HEK293 (cell line): ENCODE measurements at regions not wholly inside any gene's neighbourhood (a gene's known extent, or its start where the extent isn't known, plus 50 kb on each side); places are given as distances from the start of the nearest gene placed in this dataset.

Source experiments
- CTCF ChIA-PET: fragments of 350-600 bp; formaldehyde crosslinking; extraction: SDS; loops from one replicate; lab custom pipeline; 2021; ENCODE audit warnings: antibody characterized with exemption; lab: Yijun Ruan, JAX
- POLR2A ChIA-PET: fragments of 300-600 bp; formaldehyde crosslinking; extraction: SDS; loops from one replicate; lab custom pipeline; 2020; ENCODE audit warnings: antibody characterized with exemption, inconsistent platforms; lab: Yijun Ruan, JAX
- H3K27ac ChIP-seq: fragments of 200-500 bp; sonication (Bioruptor generic); 2 replicates; pipeline ENCODE4 v1.5.1; 2014; ENCODE audit warnings: low read depth, low read length, control low read depth, inconsistent platforms; ENCODE audit errors: extremely low read depth
- H3K36me3 ChIP-seq, 2 experiments: fragments of 200-500 bp in 1 of 2; sonication (Bioruptor generic) in 1 of 2; 1 replicate in 1 of 2; 2 replicates in 1 of 2; pipeline ENCODE4 v1.5.1; 2014 to 2017; ENCODE audit warnings: inconsistent platforms in 2 of 2, low read length in 2 of 2; ENCODE audit not compliant: control insufficient read depth in 2 of 2, insufficient read depth in 1 of 2
- H3K4me1 ChIP-seq: fragments of 200-500 bp; sonication (Bioruptor generic); 2 replicates; pipeline ENCODE4 v1.5.1; 2014; ENCODE audit warnings: mild to moderate bottlenecking, low read length, inconsistent platforms; ENCODE audit not compliant: control insufficient read depth, insufficient read depth
- H3K4me3 ChIP-seq: 2 replicates; pipeline ENCODE4 v1.5.1; 2011; ENCODE audit warnings: low read depth, mild to moderate bottlenecking, control low read depth, low read length, moderate library complexity
- H3K9me3 ChIP-seq: fragments of 200-500 bp; sonication (Bioruptor generic); 2 replicates; pipeline ENCODE4 v1.5.1; 2014; ENCODE audit warnings: low read depth, low read length, inconsistent platforms; ENCODE audit not compliant: control insufficient read depth, insufficient read depth
- EGR2 ChIP-seq: fragments of 450-650 bp; formaldehyde crosslinking; IDR thresholded peaks from 2 replicates; pipeline ENCODE4 v1.5.1; 2016; ENCODE audit warnings: low read depth, missing biosample characterization, missing genetic modification characterization
- KLF9 ChIP-seq: fragments of 450-650 bp; formaldehyde crosslinking; IDR thresholded peaks from 2 replicates; pipeline ENCODE4 v1.5.1; 2016; ENCODE audit warnings: missing biosample characterization, missing genetic modification characterization, low read depth
- SCRT2 ChIP-seq: fragments of 450-650 bp; formaldehyde crosslinking; IDR thresholded peaks from 2 replicates; pipeline ENCODE4 v1.5.1; 2016; ENCODE audit warnings: missing biosample characterization, missing genetic modification characterization
- SETDB1 ChIP-seq: IDR thresholded peaks from one replicate; pipeline ENCODE4 v1.6.1; 2017; ENCODE audit warnings: mild to moderate bottlenecking, low read length, moderate library complexity, mixed read lengths; ENCODE audit not compliant: insufficient read length
- SP3 ChIP-seq: fragments of 450-650 bp; formaldehyde crosslinking; IDR thresholded peaks from 2 replicates; pipeline ENCODE4 v1.5.1; 2016; ENCODE audit warnings: missing biosample characterization, missing genetic modification characterization
- TCF7L2 ChIP-seq: IDR thresholded peaks from 2 replicates; pipeline ENCODE4 v1.6.1; 2011; ENCODE audit warnings: low read depth, mild to moderate bottlenecking, inconsistent platforms, low read length, moderate library complexity, borderline replicate concordance
- ZFP3 ChIP-seq: fragments of 450-650 bp; formaldehyde crosslinking; IDR thresholded peaks from 2 replicates; pipeline ENCODE4 v1.5.1; 2016; ENCODE audit warnings: low read depth, missing biosample characterization, missing genetic modification characterization
- ZNF138 ChIP-seq: fragments of 450-650 bp; formaldehyde crosslinking; IDR thresholded peaks from 2 replicates; pipeline ENCODE4 v1.5.1; 2016; ENCODE audit warnings: missing biosample characterization, missing genetic modification characterization, borderline replicate concordance
- ZNF202 ChIP-seq: fragments of 450-650 bp; formaldehyde crosslinking; IDR thresholded peaks from 2 replicates; pipeline ENCODE4 v1.5.1; 2016; ENCODE audit warnings: missing biosample characterization, missing genetic modification characterization, borderline replicate concordance
- ZNF274 ChIP-seq, 2 experiments: fragments of 200-500 bp in 1 of 2; fragments of 450-650 bp in 1 of 2; sonication (Bioruptor generic) in 1 of 2; formaldehyde crosslinking in 1 of 2; IDR thresholded peaks; 2 replicates each; pipeline versions ENCODE4 v1.5.1 to v1.6.1; 2014 to 2016; ENCODE audit warnings: borderline replicate concordance in 1 of 2, inconsistent platforms in 1 of 2, low read length in 1 of 2, missing biosample characterization in 1 of 2, missing genetic modification characterization in 1 of 2
- ZNF404 ChIP-seq: fragments of 450-650 bp; formaldehyde crosslinking; IDR thresholded peaks from 2 replicates; pipeline ENCODE4 v1.5.1; 2017; ENCODE audit warnings: missing biosample characterization, missing genetic modification characterization
- ZNF416 ChIP-seq: fragments of 450-650 bp; formaldehyde crosslinking; IDR thresholded peaks from 2 replicates; pipeline ENCODE4 v1.5.1; 2016; ENCODE audit warnings: missing biosample characterization, missing genetic modification characterization
- ZNF549 ChIP-seq: fragments of 450-650 bp; IDR thresholded peaks from 2 replicates; pipeline ENCODE4 v1.5.1; 2018; ENCODE audit warnings: missing biosample characterization, missing genetic modification characterization, mild to moderate bottlenecking, inconsistent platforms, moderate library complexity
- ZNF596 ChIP-seq: fragments of 450-650 bp; IDR thresholded peaks from 2 replicates; pipeline ENCODE4 v1.5.0; 2018; ENCODE audit warnings: missing biosample characterization, mild to moderate bottlenecking, missing genetic modification characterization, moderate library complexity
- ZNF626 ChIP-seq: fragments of 450-650 bp; sonication (Bioruptor Pico); formaldehyde crosslinking; IDR thresholded peaks from 2 replicates; pipeline ENCODE4 v1.5.1; 2018; ENCODE audit warnings: missing biosample characterization, missing genetic modification characterization, inconsistent platforms
- ZNF660 ChIP-seq: fragments of 450-650 bp; IDR thresholded peaks from 2 replicates; pipeline ENCODE4 v1.5.1; 2018; ENCODE audit warnings: missing biosample characterization, mild to moderate bottlenecking, missing genetic modification characterization
- ZNF677 ChIP-seq: fragments of 450-650 bp; IDR thresholded peaks from 2 replicates; pipeline ENCODE4 v1.5.0; 2018; ENCODE audit warnings: missing biosample characterization, mild to moderate bottlenecking, missing genetic modification characterization, moderate library complexity
- ZNF777 ChIP-seq: fragments of 450-650 bp; formaldehyde crosslinking; IDR thresholded peaks from 2 replicates; pipeline ENCODE4 v1.5.1; 2017; ENCODE audit warnings: missing biosample characterization, missing genetic modification characterization, borderline replicate concordance
- ZNF785 ChIP-seq: fragments of 450-650 bp; formaldehyde crosslinking; IDR thresholded peaks from 2 replicates; pipeline ENCODE4 v1.5.1; 2016; ENCODE audit warnings: missing biosample characterization, missing genetic modification characterization
- ZSCAN30 ChIP-seq: fragments of 450-650 bp; IDR thresholded peaks from 2 replicates; pipeline ENCODE4 v1.5.1; 2018; ENCODE audit warnings: missing biosample characterization, mild to moderate bottlenecking, missing genetic modification characterization, moderate library complexity
- ZXDB ChIP-seq: fragments of 450-650 bp; formaldehyde crosslinking; IDR thresholded peaks from 2 replicates; pipeline ENCODE4 v1.5.1; 2016; ENCODE audit warnings: missing biosample characterization, missing genetic modification characterization
- TF ChIP-seq, protein P1 (sequence below): fragments of 450-650 bp; formaldehyde crosslinking; IDR thresholded peaks from 2 replicates; pipeline ENCODE4 v1.5.1; 2016; ENCODE audit warnings: missing biosample characterization, missing genetic modification characterization, borderline replicate concordance
- TF ChIP-seq, protein P2 (sequence below): fragments of 450-650 bp; formaldehyde crosslinking; IDR thresholded peaks from 2 replicates; pipeline ENCODE4; 2016; ENCODE audit warnings: missing biosample characterization, missing genetic modification characterization
- TF ChIP-seq, protein P3 (sequence below): fragments of 450-650 bp; formaldehyde crosslinking; IDR thresholded peaks from 2 replicates; pipeline ENCODE4 v1.5.1; 2016; ENCODE audit warnings: missing biosample characterization, missing genetic modification characterization
- TF ChIP-seq, protein P4 (sequence below): fragments of 450-650 bp; formaldehyde crosslinking; IDR thresholded peaks from 2 replicates; pipeline ENCODE4 v1.5.1; 2016; ENCODE audit warnings: missing biosample characterization, missing genetic modification characterization
- TF ChIP-seq, protein P5 (sequence below): fragments of 450-650 bp; formaldehyde crosslinking; IDR thresholded peaks from 2 replicates; pipeline ENCODE4 v1.5.1; 2016; ENCODE audit warnings: missing biosample characterization, missing genetic modification characterization

DNA sequence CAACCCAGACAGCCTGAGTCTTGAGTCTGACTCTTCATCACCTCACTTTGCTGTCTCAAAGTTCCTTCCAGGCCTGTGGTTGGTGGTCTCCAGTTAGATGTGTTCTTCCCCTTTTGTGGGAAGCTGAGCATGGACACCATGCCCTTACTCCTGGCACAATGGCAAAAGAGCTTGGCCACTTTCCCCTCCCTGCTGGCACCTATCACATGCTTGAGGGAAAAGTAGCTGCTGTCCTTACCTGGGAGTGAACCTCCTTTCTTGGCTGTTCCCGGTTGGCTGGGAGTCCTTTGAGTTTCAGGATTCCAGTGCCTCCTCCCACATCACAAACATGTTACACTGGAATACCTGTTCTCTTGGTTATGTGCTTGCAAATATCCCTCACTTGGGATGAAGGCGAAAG is 97.8 kb downstream of the GATA6 start:
- Histone ChIP-seq H3K4me3 (no peak overlapping the region), H3K4me1 (peaks cover 4% of the 10 kb centered on the region; the same call in 1 of the 2 replicates), H3K36me3 (no peaks in the 10 kb centered on the region), H3K27ac (no peak overlapping the region), H3K9me3 (no peaks in the 10 kb centered on the region)
- ChIA-PET POLR2A (no interaction called here), CTCF (interaction anchor here (0.6 kb wide), 1 partner anchor 11 kb away, joined by 3 read pairs; no protein-coding TSS in a partner anchor)
- TF ChIP-seq ZNF777 (tag by site-specific recombination) (no peak), ZSCAN30 (no peak), SP3 (tag by site-specific recombination) (no peak), SETDB1 (no peak), ZFP3 (tag by site-specific recombination) (no peak), ZNF677 (tag by site-specific recombination) (no peak), SCRT2 (tag by site-specific recombination) (no peak), ZNF785 (tag by site-specific recombination) (no peak), ZXDB (no peak), ZNF404 (tag by site-specific recombination) (no peak), ZNF660 (tag by site-specific recombination) (no peak), ZNF416 (no peak), ZNF274 (IDR thresholded peaks at IDR 0.05; ENCODE audit: low read length) (no peak), ZNF274 (tag by site-specific recombination; IDR thresholded peaks at IDR 0.05; ENCODE audit: borderline replicate concordance) (no peak), ZNF626 (tag by site-specific recombination) (no peak)
- TF ChIP-seq, protein P1, sequence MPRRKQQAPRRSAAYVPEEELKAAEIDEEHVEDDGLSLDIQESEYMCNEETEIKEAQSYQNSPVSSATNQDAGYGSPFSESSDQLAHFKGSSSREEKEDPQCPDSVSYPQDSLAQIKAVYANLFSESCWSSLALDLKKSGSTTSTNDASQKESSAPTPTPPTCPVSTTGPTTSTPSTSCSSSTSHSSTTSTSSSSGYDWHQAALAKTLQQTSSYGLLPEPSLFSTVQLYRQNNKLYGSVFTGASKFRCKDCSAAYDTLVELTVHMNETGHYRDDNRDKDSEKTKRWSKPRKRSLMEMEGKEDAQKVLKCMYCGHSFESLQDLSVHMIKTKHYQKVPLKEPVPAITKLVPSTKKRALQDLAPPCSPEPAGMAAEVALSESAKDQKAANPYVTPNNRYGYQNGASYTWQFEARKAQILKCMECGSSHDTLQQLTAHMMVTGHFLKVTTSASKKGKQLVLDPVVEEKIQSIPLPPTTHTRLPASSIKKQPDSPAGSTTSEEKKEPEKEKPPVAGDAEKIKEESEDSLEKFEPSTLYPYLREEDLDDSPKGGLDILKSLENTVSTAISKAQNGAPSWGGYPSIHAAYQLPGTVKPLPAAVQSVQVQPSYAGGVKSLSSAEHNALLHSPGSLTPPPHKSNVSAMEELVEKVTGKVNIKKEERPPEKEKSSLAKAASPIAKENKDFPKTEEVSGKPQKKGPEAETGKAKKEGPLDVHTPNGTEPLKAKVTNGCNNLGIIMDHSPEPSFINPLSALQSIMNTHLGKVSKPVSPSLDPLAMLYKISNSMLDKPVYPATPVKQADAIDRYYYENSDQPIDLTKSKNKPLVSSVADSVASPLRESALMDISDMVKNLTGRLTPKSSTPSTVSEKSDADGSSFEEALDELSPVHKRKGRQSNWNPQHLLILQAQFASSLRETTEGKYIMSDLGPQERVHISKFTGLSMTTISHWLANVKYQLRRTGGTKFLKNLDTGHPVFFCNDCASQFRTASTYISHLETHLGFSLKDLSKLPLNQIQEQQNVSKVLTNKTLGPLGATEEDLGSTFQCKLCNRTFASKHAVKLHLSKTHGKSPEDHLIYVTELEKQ (tag by site-specific recombination), result no peak
- TF ChIP-seq, protein P2, sequence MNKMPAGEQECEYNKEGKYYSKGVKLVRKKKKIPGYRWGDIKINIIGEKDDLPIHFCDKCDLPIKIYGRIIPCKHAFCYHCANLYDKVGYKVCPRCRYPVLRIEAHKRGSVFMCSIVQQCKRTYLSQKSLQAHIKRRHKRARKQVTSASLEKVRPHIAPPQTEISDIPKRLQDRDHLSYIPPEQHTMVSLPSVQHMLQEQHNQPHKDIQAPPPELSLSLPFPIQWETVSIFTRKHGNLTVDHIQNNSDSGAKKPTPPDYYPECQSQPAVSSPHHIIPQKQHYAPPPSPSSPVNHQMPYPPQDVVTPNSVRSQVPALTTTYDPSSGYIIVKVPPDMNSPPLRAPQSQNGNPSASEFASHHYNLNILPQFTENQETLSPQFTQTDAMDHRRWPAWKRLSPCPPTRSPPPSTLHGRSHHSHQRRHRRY (tag by site-specific recombination), result no peak
- TF ChIP-seq, protein P3, sequence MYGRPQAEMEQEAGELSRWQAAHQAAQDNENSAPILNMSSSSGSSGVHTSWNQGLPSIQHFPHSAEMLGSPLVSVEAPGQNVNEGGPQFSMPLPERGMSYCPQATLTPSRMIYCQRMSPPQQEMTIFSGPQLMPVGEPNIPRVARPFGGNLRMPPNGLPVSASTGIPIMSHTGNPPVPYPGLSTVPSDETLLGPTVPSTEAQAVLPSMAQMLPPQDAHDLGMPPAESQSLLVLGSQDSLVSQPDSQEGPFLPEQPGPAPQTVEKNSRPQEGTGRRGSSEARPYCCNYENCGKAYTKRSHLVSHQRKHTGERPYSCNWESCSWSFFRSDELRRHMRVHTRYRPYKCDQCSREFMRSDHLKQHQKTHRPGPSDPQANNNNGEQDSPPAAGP (tag by site-specific recombination), result no peak
- TF ChIP-seq, protein P4, sequence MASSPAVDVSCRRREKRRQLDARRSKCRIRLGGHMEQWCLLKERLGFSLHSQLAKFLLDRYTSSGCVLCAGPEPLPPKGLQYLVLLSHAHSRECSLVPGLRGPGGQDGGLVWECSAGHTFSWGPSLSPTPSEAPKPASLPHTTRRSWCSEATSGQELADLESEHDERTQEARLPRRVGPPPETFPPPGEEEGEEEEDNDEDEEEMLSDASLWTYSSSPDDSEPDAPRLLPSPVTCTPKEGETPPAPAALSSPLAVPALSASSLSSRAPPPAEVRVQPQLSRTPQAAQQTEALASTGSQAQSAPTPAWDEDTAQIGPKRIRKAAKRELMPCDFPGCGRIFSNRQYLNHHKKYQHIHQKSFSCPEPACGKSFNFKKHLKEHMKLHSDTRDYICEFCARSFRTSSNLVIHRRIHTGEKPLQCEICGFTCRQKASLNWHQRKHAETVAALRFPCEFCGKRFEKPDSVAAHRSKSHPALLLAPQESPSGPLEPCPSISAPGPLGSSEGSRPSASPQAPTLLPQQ, result no peak

DNA sequence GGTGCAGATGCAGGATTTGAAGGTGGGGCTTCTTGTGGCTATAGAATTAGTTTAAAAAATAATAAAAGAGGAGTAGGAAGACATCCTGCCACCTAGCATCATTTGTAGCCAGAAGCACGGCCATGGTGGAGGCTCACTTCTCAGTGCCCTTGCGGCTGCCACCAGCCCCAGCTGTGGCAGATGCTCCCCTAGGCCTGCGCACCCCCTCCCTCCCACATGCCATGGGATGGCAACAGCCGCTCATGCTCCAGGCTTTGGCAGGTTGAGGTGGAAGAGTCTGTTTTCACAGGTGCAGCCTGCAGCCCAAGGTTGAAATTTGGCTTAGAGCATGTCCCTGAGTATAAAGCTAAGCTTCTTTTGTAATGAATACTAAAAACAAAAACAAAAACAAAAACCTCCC is 96.4 kb downstream of the GATA6 start:
- ChIA-PET CTCF (no interaction called here), POLR2A (interaction anchor here (0.5 kb wide), 1 partner anchor 35 kb away, joined by 4 read pairs; no protein-coding TSS in a partner anchor)
- no peak overlapping the region for H3K27ac ChIP-seq
- H3K4me1 ChIP-seq, result no peaks in the 10 kb centered on the region
- H3K9me3 ChIP-seq, result no peaks in the 10 kb centered on the region
- TF ChIP-seq EGR2 (tag by site-specific recombination), result no peak
- TF ChIP-seq, protein P5, sequence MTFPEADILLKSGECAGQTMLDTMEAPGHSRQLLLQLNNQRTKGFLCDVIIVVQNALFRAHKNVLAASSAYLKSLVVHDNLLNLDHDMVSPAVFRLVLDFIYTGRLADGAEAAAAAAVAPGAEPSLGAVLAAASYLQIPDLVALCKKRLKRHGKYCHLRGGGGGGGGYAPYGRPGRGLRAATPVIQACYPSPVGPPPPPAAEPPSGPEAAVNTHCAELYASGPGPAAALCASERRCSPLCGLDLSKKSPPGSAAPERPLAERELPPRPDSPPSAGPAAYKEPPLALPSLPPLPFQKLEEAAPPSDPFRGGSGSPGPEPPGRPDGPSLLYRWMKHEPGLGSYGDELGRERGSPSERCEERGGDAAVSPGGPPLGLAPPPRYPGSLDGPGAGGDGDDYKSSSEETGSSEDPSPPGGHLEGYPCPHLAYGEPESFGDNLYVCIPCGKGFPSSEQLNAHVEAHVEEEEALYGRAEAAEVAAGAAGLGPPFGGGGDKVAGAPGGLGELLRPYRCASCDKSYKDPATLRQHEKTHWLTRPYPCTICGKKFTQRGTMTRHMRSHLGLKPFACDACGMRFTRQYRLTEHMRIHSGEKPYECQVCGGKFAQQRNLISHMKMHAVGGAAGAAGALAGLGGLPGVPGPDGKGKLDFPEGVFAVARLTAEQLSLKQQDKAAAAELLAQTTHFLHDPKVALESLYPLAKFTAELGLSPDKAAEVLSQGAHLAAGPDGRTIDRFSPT (tag by site-specific recombination), result no peak
- TF ChIP-seq TCF7L2, result no peak
- TF ChIP-seq ZNF596, result no peak
- no peak for TF ChIP-seq KLF9 (tag by site-specific recombination)
- no peak for TF ChIP-seq ZNF138 (tag by site-specific recombination)
- TF ChIP-seq ZNF549, result no peak
- TF ChIP-seq ZXDB, result no peak
- no peak for TF ChIP-seq ZNF202 (tag by site-specific recombination)
- no peak overlapping the region for H3K4me3 ChIP-seq
- no peaks in the 10 kb centered on the region for H3K36me3 ChIP-seq
